ENCODE measurements at regions not wholly inside any gene's neighbourhood (a gene's known extent, or its start where the extent isn't known, plus 50 kb on each side); places are given as distances from the start of the nearest gene placed in this dataset.
"Not testable (repeated sequence)": the region's sequence is repeated elsewhere in the genome, so short reads cannot be mapped to it uniquely, and the experiment has no call there.

DNA sequence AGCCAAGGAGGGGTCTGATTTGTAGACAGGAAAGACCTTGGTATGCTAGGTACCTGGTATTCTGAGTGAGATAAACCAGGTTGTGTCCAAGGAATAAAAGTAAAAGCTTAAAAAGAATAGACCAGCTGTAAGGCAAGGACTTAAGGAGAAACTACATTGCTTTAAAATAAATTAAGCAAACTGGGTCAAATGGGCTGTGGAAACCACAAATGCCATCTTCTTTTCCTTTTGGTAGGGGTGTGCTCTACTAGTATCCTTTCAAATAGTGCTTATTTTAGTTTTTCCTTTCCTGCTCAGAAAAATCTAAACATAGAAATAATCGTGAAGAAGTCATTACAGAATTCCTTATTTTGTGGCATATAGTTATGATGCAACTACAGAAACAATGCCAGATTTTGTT lies 138.6 kb upstream of the KLF12 start:
- no peak for DNase-seq

DNA sequence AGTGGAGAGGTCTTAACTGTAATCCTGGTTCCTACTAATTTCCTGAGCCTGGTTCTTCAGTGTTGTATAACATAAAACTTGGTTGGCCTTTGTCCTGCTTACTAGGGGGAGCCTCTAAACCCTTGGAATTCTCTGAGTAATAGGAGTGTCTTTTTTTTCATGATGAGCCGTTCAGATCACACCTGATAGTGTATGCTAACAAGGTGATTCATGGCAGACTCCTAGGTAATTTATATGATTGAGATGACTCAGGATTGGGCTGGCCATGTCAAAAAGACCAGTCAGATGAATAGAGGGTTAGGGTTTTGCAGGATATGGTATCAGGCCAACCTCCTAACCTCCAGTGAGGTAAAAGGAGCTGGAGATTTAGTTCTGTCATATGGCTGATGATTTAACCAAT lies 135.8 kb upstream of the KLF12 start:
- no peak for DNase-seq

DNA sequence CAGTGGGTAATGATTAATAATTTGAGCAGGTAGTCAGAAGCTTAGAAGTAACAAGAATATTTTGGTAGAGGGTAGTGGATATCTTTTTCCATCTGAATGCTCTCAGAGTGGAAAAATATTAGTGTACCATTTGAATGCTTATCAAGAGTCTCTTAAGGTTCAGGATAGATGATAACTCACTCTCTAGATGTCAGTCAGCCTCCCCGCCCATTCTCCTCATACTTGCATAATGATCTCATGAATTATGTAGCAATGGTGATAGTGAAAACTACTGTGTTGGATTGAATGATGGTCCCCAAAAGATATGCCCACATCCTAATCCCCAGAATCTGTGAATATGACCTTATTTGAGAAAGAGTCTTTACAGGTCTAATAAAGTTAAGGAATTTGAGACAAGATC lies 132.7 kb upstream of the KLF12 start:
- DNase-seq, result no peak

DNA sequence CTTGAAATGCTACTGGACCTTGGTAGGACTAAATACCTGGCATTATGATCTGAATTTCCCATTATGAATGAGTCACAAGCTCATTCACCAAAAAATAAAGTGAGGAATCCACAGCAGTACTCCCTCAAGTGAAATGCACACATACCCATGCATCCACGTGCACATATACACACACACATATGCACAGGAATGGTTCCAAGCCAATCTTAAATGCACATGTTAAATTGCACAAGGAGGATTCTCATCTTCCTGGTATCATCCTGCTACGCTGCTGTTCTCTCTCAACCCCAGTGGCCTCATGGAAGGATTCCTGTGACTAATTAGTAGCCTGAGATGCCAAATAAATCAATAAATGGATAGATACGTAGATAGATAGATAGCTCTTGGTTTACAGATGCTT lies 132.1 kb upstream of the KLF12 start:
- DNase-seq, result no peak

- DNase-seq, result no peak
Observed at GRCh38 chr13:74264333-74264732, 130.1 kb upstream of the KLF12 start.

DNA sequence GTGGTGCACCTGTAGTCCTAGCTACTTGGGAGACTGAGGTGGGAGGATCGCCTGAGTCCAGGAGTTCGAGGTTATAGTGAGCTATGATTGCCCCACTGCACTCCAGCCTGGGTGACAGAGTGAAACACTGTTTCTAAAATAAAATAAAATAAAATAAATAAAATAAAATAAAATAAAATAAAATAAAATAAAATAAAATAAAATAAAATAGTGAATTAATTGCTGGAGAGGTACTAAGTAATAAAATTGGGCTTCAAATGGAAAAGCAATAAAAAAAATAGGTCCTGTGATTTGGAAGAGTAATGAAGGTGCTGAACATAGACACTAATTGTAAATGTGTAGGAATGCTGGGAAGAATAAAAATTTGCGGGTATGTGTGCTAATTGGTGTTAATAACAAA lies 126.2 kb upstream of the KLF12 start:
- DNase-seq, result not testable (repeated sequence)

GRCh38 chr13:74259641-74260040 lies 125.4 kb upstream of the KLF12 start:
- DNase-seq, result no peak

DNA sequence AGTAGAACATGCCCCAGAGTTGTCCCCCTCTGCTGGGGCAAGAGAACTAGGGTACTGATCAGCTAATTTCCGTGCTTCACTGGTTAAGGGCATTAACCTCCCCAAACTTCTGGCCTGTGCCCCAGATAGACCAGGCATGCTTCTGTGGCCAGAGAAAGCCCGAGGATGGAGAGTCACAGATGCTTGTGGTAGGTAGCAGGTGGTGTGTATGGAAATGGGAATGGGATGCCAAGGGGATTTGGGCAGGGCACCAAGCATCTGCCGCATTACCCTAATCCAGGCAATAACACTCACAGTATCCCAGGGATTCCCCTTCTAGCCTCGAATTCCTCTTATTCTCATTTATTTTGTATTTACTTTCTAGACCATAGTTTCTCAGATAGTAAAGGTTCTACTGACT lies 124.8 kb upstream of the KLF12 start:
- DNase-seq, result no peak

DNA sequence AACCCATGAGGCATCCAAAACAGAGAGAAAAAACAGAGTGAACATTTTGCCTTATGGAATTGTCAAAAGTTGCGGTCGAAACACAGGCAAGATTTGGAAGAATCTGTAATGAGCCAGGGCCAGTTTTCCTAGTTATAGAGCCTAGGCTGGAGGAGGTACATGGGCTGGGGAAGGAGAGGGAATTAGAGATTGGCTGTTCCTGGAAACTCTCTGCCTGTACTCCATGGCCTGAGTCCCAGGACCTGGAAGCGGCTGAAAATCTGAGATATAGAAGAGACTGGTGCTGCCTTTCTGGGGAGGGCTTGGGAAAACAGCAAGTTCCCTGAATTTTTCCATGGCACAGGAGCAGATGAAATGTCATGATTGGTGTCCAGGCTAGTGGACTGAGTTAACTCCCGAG lies 122.8 kb upstream of the KLF12 start:
- no peak for DNase-seq

DNA sequence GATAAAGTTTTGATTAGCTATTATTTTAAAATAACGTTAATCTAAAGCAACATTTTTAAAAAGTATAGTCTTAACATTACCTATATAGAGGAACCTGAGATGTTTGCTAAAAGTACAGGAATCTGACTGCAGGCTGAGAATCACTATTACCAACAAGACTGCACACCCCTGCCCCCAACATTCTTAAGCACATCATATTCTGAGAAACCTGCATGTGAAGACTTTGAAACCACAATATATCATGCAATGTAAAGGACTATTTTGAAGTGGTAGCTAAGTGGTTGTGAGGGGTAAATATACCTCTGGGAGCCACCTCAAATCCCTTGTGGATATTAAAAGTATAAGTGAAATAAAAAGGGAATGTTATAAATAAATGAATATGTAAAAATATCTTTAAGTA lies 119.0 kb upstream of the KLF12 start:
- DNase-seq, result peak; percentile 23

- DNase-seq, result no peak
Observed at GRCh38 chr13:74251778-74252519, 117.7 kb upstream of the KLF12 start.

- DNase-seq, result peak; percentile 80
Observed at GRCh38 chr13:74250738-74251190, 116.6 kb upstream of the KLF12 start.

GRCh38 chr13:74248477-74248876 lies 114.3 kb upstream of the KLF12 start:
- DNase-seq, result no peak

GRCh38 chr13:74246487-74246886 lies 112.3 kb upstream of the KLF12 start:
- peak; percentile 10 for DNase-seq

GRCh38 chr13:74243637-74244526 lies 109.7 kb upstream of the KLF12 start:
- DNase-seq, result peak; percentile 83

GRCh38 chr13:74241343-74241742 lies 107.1 kb upstream of the KLF12 start:
- not testable (repeated sequence) for DNase-seq

DNA sequence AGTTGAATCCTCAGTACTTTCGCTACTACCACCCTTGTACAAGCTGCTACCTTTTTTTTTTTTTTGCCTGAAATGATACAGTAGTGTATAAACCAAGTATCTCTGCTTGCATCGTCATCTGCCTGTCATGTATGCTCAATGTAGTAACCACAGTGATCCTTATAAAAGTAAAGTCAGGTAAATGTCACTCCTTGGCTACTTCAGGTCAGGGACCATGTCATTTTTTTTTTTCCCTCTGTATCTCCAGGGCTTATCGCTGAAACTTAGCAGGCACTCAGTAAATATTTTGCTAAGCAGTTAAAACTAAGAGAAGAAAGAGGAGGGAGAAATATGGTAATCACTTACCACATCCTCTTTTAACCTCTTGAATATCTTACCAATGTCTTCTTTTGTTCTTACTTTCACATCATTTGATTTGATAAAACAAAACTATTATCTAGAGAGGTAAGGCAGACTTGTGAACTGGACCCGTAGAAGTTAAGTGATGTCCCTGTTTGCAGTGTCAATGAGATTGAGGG lies 96.8 kb upstream of the KLF12 start:
- DNase-seq, result no peak

DNA sequence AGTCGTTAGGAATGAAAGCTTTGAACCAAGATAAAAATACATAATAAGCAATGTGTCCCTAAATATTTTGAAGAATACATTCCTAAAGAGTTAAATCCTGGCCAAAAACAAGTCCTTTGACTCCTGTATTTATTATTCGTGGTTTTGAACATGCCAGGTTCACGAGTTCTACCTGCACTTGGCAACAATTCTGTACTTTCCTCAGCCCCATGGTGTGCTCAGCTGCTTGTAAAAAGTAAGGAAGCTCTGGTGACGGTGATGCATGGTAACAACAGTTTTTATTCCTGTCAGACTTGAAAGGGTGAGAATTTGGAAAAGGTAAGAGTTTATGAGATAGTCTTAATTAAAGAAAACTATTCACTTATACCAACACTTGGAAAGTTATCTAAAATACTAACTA lies 95.0 kb upstream of the KLF12 start:
- no peak for DNase-seq

DNA sequence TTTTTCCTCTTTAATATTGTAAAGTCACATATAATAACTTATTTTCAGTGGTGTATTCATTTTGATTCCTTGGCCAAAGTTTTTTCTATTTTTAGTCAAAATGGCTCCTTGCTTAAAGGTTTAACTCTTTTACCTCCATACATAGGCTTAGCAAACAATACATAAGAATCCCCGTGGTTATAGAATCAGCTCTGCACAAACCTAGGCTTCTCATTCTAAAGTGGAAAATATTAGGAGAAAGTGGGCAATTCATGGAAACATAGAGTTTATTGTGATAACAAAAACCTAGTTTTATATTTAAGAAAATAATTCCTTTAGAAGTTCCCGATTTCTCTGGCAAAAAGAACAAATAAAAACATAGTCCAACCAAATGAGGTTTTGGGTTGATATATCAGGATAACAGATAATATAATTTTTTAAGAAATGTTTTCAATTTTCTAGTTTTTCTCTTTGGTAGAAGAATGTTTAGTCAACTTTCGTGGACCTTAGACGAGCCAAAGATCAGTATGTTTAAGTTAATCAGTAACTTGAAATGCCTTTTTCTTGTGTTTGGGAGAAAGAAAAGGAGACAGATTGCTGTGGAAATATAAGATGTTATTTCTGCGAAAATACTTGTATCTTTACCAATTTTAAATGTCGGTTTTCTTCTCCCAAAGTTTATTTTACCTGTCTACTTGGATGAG lies 93.4 kb upstream of the KLF12 start:
- DNase-seq, result no peak

GRCh38 chr13:74226791-74227475 lies 92.7 kb upstream of the KLF12 start:
- peak; percentile 82 for DNase-seq

- DNase-seq, result no peak
Observed at GRCh38 chr13:74221752-74222151, 87.5 kb upstream of the KLF12 start.

- DNase-seq, result peak; percentile 73
Observed at GRCh38 chr13:74219566-74219965, 85.4 kb upstream of the KLF12 start.

DNA sequence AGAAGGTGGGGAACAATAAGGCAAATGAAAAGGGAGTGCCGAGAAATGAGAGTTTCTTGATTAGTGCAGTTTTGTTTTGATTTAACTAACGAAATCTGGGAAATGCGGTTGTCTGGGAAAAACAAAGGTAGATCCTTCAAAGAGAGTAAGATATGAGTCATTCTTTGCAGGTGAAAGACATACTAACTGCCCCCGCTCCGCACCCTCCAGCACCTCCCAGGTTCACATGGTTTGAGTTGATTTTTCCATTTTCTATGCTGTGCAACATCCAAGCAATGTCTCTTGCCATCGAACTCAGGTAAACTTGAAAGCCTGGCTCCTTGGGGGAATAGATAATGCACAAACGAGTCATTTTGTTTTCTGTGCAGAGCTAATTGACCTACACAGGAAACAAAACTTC lies 84.1 kb upstream of the KLF12 start:
- no peak for DNase-seq

Measured in fibroblast of skin of right quadriceps (primary cell).